SK-N-SH (cell line): ENCODE measurements at regions not wholly inside any gene's neighbourhood (a gene's known extent, or its start where the extent isn't known, plus 50 kb on each side); places are given as distances from the start of the nearest gene placed in this dataset.
"Not testable (repeated sequence)": the region's sequence is repeated elsewhere in the genome, so short reads cannot be mapped to it uniquely, and the experiment has no call there.

Experiments
- CTCF ChIA-PET: fragments of 300-600, 350-600 bp; formaldehyde crosslinking; extraction: SDS; loops from one replicate; lab custom pipeline; 2021; lab: Yijun Ruan, JAX
- POLR2A ChIA-PET: fragments of 350-600 bp; sonication (Branson Sonifier 250); formaldehyde crosslinking; extraction: SDS; loops from one replicate; lab custom pipeline; 2020; ENCODE audit warnings: antibody characterized with exemption, inconsistent platforms; lab: Yijun Ruan, JAX
- DNase-seq: peaks from one replicate; pipeline ENCODE4 v3.0.0; 2012
- H2AFZ ChIP-seq: fragments of 200-600 bp; sonication (generic); 2 replicates; pipeline ENCODE4 v1.8.1; 2016; ENCODE audit warnings: antibody characterized with exemption, mild to moderate bottlenecking, low read depth
- H3F3A ChIP-seq: fragments of 200-600 bp; sonication (generic); replicated peaks from 2 replicates; pipeline ENCODE3; 2016; ENCODE audit warnings: antibody characterized with exemption, mild to moderate bottlenecking; ENCODE audit not compliant: insufficient read depth
- H3K27ac ChIP-seq, 2 experiments: fragments of 200-500 bp in 1 of 2; fragments of 200-600 bp in 1 of 2; sonication (Bioruptor generic) in 1 of 2; sonication (generic), shearing (Covaris generic) in 1 of 2; 2 replicates each; pipeline versions ENCODE4 v1.5.1 to v1.6.1; 2014 to 2016; ENCODE audit warnings: low read depth in 2 of 2, inconsistent platforms in 1 of 2, low read length in 1 of 2, mild to moderate bottlenecking in 1 of 2, mixed read lengths in 1 of 2
- H3K27me3 ChIP-seq: fragments of 200-600 bp; sonication (generic), shearing (Covaris generic); 2 replicates; pipeline ENCODE4 v1.6.1; 2016; ENCODE audit warnings: mixed run types; ENCODE audit not compliant: insufficient read depth
- H3K36me3 ChIP-seq, 2 experiments: fragments of 200-500 bp in 1 of 2; fragments of 200-600 bp in 1 of 2; sonication (Bioruptor generic) in 1 of 2; sonication (generic) in 1 of 2; replicated peaks in 1 of 2; 2 replicates each; pipeline versions ENCODE3 to v1.5.1; 2014 to 2016; ENCODE audit warnings: low read length in 1 of 2, mild to moderate bottlenecking in 1 of 2; ENCODE audit not compliant: insufficient read depth in 2 of 2, control insufficient read depth in 1 of 2
- H3K4me1 ChIP-seq, 2 experiments: fragments of 200-500 bp in 1 of 2; fragments of 200-600 bp in 1 of 2; sonication (Bioruptor generic) in 1 of 2; sonication (generic), shearing (Covaris generic) in 1 of 2; 2 replicates each; pipeline versions ENCODE4 v1.5.1 to v1.6.1; 2014 to 2016; ENCODE audit warnings: low read depth in 1 of 2, low read length in 1 of 2, mixed run types in 1 of 2; ENCODE audit not compliant: insufficient read depth in 2 of 2, control insufficient read depth in 1 of 2
- H3K4me2 ChIP-seq: fragments of 200-600 bp; sonication (generic), shearing (Covaris generic); 2 replicates; pipeline ENCODE4 v1.6.1; 2017; ENCODE audit warnings: mixed run types
- H3K4me3 ChIP-seq, 2 experiments: fragments of 200-500 bp in 1 of 2; fragments of 200-600 bp in 1 of 2; sonication (Bioruptor generic) in 1 of 2; sonication (generic), shearing (Covaris generic) in 1 of 2; 2 replicates each; pipeline versions ENCODE4 v1.5.1 to v1.8.1; 2014 to 2016; ENCODE audit warnings: low read depth in 2 of 2, inconsistent platforms in 1 of 2, low read length in 1 of 2, mild to moderate bottlenecking in 1 of 2, mixed read lengths in 1 of 2, moderate library complexity in 1 of 2
- H3K79me2 ChIP-seq: fragments of 200-600 bp; sonication (generic); 2 replicates; pipeline ENCODE4 v1.8.1; 2017; ENCODE audit warnings: mild to moderate bottlenecking; ENCODE audit not compliant: insufficient read depth
- H3K9ac ChIP-seq: fragments of 200-600 bp; sonication (generic); 2 replicates; pipeline ENCODE4 v1.6.1; 2017; ENCODE audit warnings: mixed run types
- H3K9me2 ChIP-seq: fragments of 200-600 bp; sonication (generic); 2 replicates; pipeline ENCODE4 v1.6.1; 2017; ENCODE audit warnings: mixed run types
- H3K9me3 ChIP-seq: fragments of 200-600 bp; sonication (generic); 2 replicates; pipeline ENCODE4 v1.6.1; 2017; ENCODE audit warnings: mixed run types, mild to moderate bottlenecking, moderate library complexity
- H4K20me1 ChIP-seq: fragments of 200-600 bp; sonication (generic); 2 replicates; pipeline ENCODE4 v1.6.1; 2017; ENCODE audit warnings: mild to moderate bottlenecking, mixed run types; ENCODE audit not compliant: insufficient read depth
- CHD2 ChIP-seq: fragments of 150-350 bp; IDR thresholded peaks from 2 replicates; pipeline ENCODE4 v1.6.1; 2018; ENCODE audit warnings: low read length; ENCODE audit not compliant: partially characterized antibody
- EP300 ChIP-seq, 2 experiments: IDR thresholded peaks; 2 replicates each; pipeline versions ENCODE4 v1.4.0 to v1.6.1; 2012; ENCODE audit warnings: borderline replicate concordance in 1 of 2, low read depth in 1 of 2, low read length in 1 of 2
- FOXJ3 ChIP-seq: sonication (generic); formaldehyde crosslinking; IDR thresholded peaks from 2 replicates; pipeline ENCODE4 v1.5.1; 2020; ENCODE audit warnings: mild to moderate bottlenecking, missing genetic modification reagents
- GATA2 ChIP-seq: sonication (generic); formaldehyde crosslinking; IDR thresholded peaks from 2 replicates; pipeline ENCODE4 v1.5.0; 2020; ENCODE audit warnings: mild to moderate bottlenecking, missing genetic modification reagents
- RAD21 ChIP-seq: IDR thresholded peaks from 2 replicates; pipeline ENCODE4 v1.6.1; 2012; ENCODE audit warnings: mild to moderate bottlenecking, low read length
- RCOR1 ChIP-seq: fragments of 150-350 bp; IDR thresholded peaks from 2 replicates; pipeline ENCODE4 v1.6.1; 2017; ENCODE audit warnings: antibody characterized with exemption, low read length
- TCF12 ChIP-seq: IDR thresholded peaks from 2 replicates; pipeline ENCODE4 v1.4.0; 2012
- WGBS: methylation state at CpG from one replicate; pipeline ENCODE4 v1.1.6; 2017; ENCODE audit warnings: low lambda C conversion rate; 5-methylcytosine and 5-hydroxymethylcytosine counted together

DNA sequence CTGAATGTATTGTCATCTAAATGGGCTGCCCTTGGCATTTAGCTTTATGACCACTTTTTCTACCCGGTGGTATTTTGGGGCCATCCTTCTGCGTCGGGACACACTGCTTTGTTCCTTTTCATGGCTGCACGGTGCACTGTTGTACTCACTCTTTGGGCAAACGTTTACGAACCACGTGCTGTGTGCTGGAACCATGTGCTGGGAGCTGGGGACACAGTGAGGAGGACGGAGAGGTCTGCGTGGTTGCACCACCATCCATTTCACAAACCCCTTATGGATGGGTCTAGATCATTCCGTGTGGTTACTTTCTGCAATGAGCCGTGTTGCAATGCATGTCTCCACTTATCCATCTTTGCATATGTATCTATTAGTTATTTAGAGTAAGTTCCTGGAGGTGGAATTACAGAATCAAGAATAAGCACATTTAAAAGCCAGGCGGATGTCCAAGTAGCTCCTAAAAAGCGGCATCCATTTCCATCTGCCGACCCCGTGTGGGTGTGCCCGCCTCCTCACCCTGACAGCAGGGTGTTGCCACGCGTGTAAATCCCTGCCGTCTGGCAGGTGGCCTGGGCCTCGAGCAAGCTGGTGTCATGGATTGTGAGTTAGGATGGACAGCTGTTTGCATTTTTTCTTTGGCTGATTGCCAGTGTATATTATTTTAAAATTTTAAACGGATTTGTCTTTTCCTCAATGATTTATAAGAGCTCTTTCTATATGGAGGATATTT, 183.1 kb downstream of the BANP start:
- 77% methylated on average over 17 of the region's 21 CpGs for WGBS
- H3K4me2 ChIP-seq, H3K79me2 ChIP-seq, DNase-seq, H3F3A ChIP-seq, H3K9me2 ChIP-seq, CTCF ChIA-PET, H3K36me3 ChIP-seq, H3K4me3 ChIP-seq, H3K27me3 ChIP-seq, H2AFZ ChIP-seq, H3K9ac ChIP-seq, H4K20me1 ChIP-seq, H3K9me3 ChIP-seq: not testable (repeated sequence)
- peaks cover 0 to 53% of the 10 kb centered on the region in 2 experiments; a peak in 2 of 4 replicates for H3K4me1 ChIP-seq
- H3K27ac ChIP-seq: peak overlapping the region in 1 of 2 experiments; percentile 98; a peak in 2 of 4 replicates
- POLR2A ChIA-PET: interaction anchor here (0.6 kb wide), 1 partner anchor 133 kb away, joined by 3 read pairs; no protein-coding TSS in a partner anchor

DNA sequence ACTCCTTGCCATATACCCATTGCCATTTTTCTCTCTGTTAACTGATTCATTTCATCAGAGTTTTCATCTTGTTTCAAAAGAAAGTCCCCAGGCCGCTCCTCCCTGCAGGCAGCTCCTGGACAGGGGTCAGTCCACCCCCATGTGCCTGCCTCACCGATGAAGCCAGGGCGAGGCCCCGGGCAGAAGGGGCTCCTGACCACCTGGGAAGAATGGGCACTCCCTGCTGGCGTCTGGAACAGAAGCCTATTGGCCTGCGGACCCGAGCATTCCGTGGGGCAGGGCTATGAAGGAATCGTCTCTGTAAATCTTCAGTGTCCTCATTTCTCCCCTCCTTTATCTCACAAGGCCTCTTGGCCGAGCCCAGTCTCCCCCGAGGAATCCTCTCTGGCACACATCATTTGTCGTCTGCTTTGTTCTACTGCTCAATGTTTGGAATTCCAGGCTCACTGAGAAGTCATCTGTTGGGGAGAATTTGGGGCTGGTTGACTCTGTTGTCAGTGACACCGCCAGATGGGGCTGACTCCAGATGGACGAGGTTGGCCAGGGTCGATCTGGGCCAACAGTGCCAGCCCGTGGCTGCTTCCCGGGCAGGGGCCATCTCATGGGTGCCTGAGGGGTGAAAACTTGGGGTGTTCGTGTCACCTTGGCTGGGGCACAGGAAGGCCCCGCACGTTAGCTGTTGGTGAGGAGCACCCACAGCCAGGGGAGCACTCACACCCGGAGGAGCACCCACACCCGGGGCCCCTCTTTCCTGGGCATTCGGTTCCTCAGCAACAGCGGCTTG, 183.9 kb downstream of the BANP start:
- ChIA-PET CTCF (interaction anchor here (1.2 kb wide), 1 partner anchor 58 kb away, joined by 3 read pairs; no protein-coding TSS in a partner anchor), POLR2A (interaction anchor here (0.6 to 1.4 kb wide), 2 partner anchors 34 to 134 kb away, joined by 3 to 5 read pairs; no protein-coding TSS in a partner anchor)
- not testable (repeated sequence) for H3K27me3 ChIP-seq, H3K9ac ChIP-seq, H3K4me3 ChIP-seq, H3K36me3 ChIP-seq, H3K79me2 ChIP-seq, H3K4me2 ChIP-seq, H2AFZ ChIP-seq, H3F3A ChIP-seq, H3K9me2 ChIP-seq, DNase-seq, H3K9me3 ChIP-seq, H4K20me1 ChIP-seq
- H3K27ac ChIP-seq: peak overlapping the region in 1 of 2 experiments; percentile 98; a peak in 2 of 4 replicates
- H3K4me1 ChIP-seq: peaks cover 0 to 53% of the 10 kb centered on the region in 2 experiments; a peak in 2 of 4 replicates
- 76% methylated on average over 6 of the region's 24 CpGs for WGBS

DNA sequence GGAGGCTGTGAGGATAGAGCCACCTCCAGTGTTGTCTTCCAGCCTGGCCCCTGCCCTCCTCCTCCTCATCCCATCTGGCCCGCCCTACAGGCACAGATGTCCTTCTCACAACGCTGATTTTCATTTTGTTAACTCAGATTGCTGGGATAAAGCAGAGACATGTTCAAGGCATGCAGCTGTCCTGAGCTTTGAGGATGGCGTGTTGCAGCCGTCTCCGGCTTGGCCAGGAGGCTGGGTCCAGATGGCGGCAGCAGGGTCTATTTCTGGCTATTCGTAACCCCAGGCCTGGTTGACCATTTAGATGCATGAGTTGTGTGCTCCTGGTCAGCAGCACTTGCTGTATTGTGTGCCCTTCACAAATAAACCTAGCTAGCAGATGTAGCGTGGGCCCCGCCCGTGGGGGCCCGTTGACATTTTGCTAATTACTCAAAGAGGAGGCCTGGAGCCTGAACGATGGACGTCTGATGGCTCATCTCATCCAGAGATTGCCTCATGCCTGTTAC, 185.0 kb downstream of the BANP start:
- WGBS: 64% methylated on average over 11 of the region's 13 CpGs
- not testable (repeated sequence) for H3K36me3 ChIP-seq, H2AFZ ChIP-seq, H3F3A ChIP-seq, H3K79me2 ChIP-seq
- peak; percentile 61 for TF ChIP-seq CHD2
- peak in 1 of 2 experiments; percentile 76; a peak in 2 of 4 replicates for TF ChIP-seq EP300 (IDR thresholded peaks at IDR 0.05; ENCODE audit: borderline replicate concordance in 1 of 2, low read depth in 1 of 2, low read length in 1 of 2)
- peak; percentile 14; the same call in 1 of the 2 replicates for TF ChIP-seq TCF12
- TF ChIP-seq FOXJ3: 0 out of 2 replicates have a peak, but pooled peaks have one; percentile 20
- TF ChIP-seq RAD21: peak; percentile 14; the same call in 1 of the 2 replicates
- peak; percentile 80 for TF ChIP-seq GATA2 (CRISPR knock-in tag)
- peak; percentile 66; the same call in 1 of the 2 replicates for TF ChIP-seq RCOR1
- TF ChIP-seq, all 33 proteins: peak for 7; not testable (repeated sequence) for 26
- Histone ChIP-seq H3K27ac (peak overlapping the region in 1 of 2 experiments; percentile 98; a peak in 2 of 4 replicates), H3K4me1 (peaks cover 0 to 53% of the 10 kb centered on the region in 2 experiments; a peak in 2 of 4 replicates)
- H3K9me3 ChIP-seq, H3K9me2 ChIP-seq, H3K4me3 ChIP-seq, H3K27me3 ChIP-seq, H3K9ac ChIP-seq, H4K20me1 ChIP-seq, H3K4me2 ChIP-seq: not testable (repeated sequence)
- POLR2A ChIA-PET: interaction anchor here (0.9 to 1.4 kb wide), 3 partner anchors 35 to 71 kb away, joined by 3 to 5 read pairs (median 3); no protein-coding TSS in a partner anchor
- CTCF ChIA-PET: interaction anchor here (1.2 to 1.9 kb wide), 2 partner anchors 58 to 59 kb away, joined by 3 to 5 read pairs; no protein-coding TSS in a partner anchor
- DNase-seq: peak; percentile 66

DNA sequence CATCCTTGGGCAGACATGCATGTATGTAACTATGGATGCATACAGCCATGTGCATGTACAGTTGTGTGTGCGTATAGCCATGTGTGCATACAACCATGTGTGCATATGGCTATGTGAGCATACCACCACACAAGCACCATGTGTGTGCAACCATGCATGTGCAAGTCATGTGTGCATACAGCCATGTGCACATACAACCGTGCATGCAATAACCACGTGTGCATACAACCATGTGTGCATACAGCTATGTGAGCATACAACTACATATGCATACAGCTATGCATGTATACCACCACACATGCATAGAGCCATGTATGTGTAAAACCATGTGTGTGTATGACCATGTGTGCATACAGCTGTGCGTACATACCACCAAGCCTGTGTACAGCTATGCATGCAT, 185.7 kb downstream of the BANP start:
- H3K27me3 ChIP-seq: not testable (repeated sequence)
- WGBS: 80% methylated on average over 2 of the region's 4 CpGs
- CTCF ChIA-PET: interaction anchor here (1.9 kb wide), 1 partner anchor 58 kb away, joined by 5 read pairs; no protein-coding TSS in a partner anchor

DNA sequence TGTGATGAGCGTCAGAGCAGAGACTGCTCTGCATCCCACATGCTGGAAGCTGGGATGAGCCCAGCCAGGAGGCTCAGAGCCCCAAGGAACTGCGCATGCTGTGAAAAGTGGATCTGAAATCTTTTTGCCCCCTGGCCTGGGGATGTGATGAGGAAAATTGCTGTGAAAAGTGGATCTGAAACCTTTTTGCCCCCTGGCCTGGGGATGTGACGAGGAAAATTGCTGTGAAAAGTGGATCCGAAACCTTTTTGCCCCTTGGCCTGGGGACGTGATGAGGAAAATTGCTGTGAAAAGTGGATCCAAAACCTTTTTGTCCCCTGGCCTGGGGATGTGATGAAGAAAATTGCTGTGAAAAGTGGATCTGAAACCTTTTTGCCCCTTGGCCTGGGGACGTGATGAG, 187.9 kb downstream of the BANP start:
- DNase-seq, H3K9ac ChIP-seq, POLR2A ChIA-PET, CTCF ChIA-PET, H3K36me3 ChIP-seq, H3K9me3 ChIP-seq, H3K4me2 ChIP-seq, H3K4me3 ChIP-seq, H3K27me3 ChIP-seq, H3F3A ChIP-seq, H3K27ac ChIP-seq, H2AFZ ChIP-seq, H3K79me2 ChIP-seq, H3K9me2 ChIP-seq, H4K20me1 ChIP-seq: not testable (repeated sequence)
- peaks cover 0 to 58% of the 10 kb centered on the region in 2 experiments; a peak in 2 of 4 replicates for H3K4me1 ChIP-seq
- WGBS: 37% methylated on average over 5 of the region's 6 CpGs

More for the DNA sequence above, 185.7 kb downstream of the BANP start:
- not testable (repeated sequence) for H3F3A ChIP-seq, H2AFZ ChIP-seq, H3K36me3 ChIP-seq, H3K9me3 ChIP-seq, H3K9me2 ChIP-seq, DNase-seq, H4K20me1 ChIP-seq, H3K4me2 ChIP-seq, H3K4me3 ChIP-seq, H3K9ac ChIP-seq, H3K79me2 ChIP-seq
- Histone ChIP-seq H3K27ac (peak overlapping the region in 1 of 2 experiments; percentile 98; a peak in 2 of 4 replicates), H3K4me1 (peaks cover 0 to 56% of the 10 kb centered on the region in 2 experiments; a peak in 2 of 4 replicates)
- POLR2A ChIA-PET: interaction anchor here (1.2 to 1.4 kb wide), 2 partner anchors 36 to 71 kb away, joined by 3 to 5 read pairs; no protein-coding TSS in a partner anchor
